Gastroesophageal sphincter (tissue), 4 donors: ENCODE measurements at regions not wholly inside any gene's neighbourhood (a gene's known extent, or its start where the extent isn't known, plus 50 kb on each side); places are given as distances from the start of the nearest gene placed in this dataset.

Experiments used
- ATAC-seq: fragments of 150-250 bp; one replicate; pipeline ENCODE4 v1.9.1; 2016; ENCODE audit warnings: mild to moderate bottlenecking, moderate library complexity
- H3K27ac ChIP-seq, 4 donors: fragments of 200-600 bp; sonication (generic) in 3 of 4; 1 replicate in 3 of 4; 2 replicates in 1 of 4; pipeline ENCODE4 v1.5.1; 2016 to 2019
- H3K27me3 ChIP-seq: fragments of 200-600 bp; sonication (generic); one replicate; pipeline ENCODE4 v1.5.1; 2019
- H3K36me3 ChIP-seq, 2 donors: fragments of 200-600 bp; sonication (generic); one replicate each; pipeline ENCODE4 v1.5.1; 2019; ENCODE audit warnings: control low read depth in 1 of 2
- H3K4me1 ChIP-seq, 3 donors: fragments of 200-600 bp; sonication (generic); 1 replicate in 2 of 3; 2 replicates in 1 of 3; pipeline ENCODE4 v1.5.1; 2016 to 2019; ENCODE audit warnings: control low read depth in 2 of 3
- H3K4me3 ChIP-seq, 2 donors: fragments of 200-600 bp; sonication (generic); one replicate each; pipeline ENCODE4 v1.5.1; 2019; ENCODE audit warnings: mild to moderate bottlenecking in 1 of 2, moderate library complexity in 1 of 2
- H3K9me3 ChIP-seq, 3 donors: fragments of 200-600 bp; sonication (generic); one replicate each; pipeline ENCODE4 v1.5.1; 2017 to 2019; ENCODE audit warnings: control low read depth in 2 of 3
- EP300 ChIP-seq: sonication (generic); formaldehyde crosslinking; IDR thresholded peaks from one replicate; pipeline ENCODE4 v1.6.1; 2017; ENCODE audit warnings: antibody characterized with exemption, mild to moderate bottlenecking
- POLR2A ChIP-seq, 2 donors: fragments of 450-650 bp; IDR thresholded peaks; one replicate each; pipeline ENCODE4 v1.6.1; 2017; ENCODE audit warnings: antibody characterized with exemption in 2 of 2, mild to moderate bottlenecking in 2 of 2, moderate library complexity in 1 of 2
- POLR2AphosphoS5 ChIP-seq: sonication (generic); formaldehyde crosslinking; IDR thresholded peaks from one replicate; pipeline ENCODE4 v1.6.1; 2017; ENCODE audit warnings: antibody characterized with exemption
- WGBS, 2 donors: methylation state at CpG; one replicate each; pipeline ENCODE4 v1.1.5; 2018; ENCODE audit warnings: low coverage in 1 of 2; 5-methylcytosine and 5-hydroxymethylcytosine counted together
- TF ChIP-seq, protein P1 (sequence below), 4 experiments: fragments of 200-600 bp in 2 of 4; fragments of 450-650 bp in 2 of 4; sonication (generic) in 1 of 4; IDR thresholded peaks; one replicate each; pipeline ENCODE4 v1.5.1; 2017 to 2019; ENCODE audit warnings: antibody characterized with exemption in 4 of 4, mild to moderate bottlenecking in 2 of 4, moderate library complexity in 2 of 4

DNA sequence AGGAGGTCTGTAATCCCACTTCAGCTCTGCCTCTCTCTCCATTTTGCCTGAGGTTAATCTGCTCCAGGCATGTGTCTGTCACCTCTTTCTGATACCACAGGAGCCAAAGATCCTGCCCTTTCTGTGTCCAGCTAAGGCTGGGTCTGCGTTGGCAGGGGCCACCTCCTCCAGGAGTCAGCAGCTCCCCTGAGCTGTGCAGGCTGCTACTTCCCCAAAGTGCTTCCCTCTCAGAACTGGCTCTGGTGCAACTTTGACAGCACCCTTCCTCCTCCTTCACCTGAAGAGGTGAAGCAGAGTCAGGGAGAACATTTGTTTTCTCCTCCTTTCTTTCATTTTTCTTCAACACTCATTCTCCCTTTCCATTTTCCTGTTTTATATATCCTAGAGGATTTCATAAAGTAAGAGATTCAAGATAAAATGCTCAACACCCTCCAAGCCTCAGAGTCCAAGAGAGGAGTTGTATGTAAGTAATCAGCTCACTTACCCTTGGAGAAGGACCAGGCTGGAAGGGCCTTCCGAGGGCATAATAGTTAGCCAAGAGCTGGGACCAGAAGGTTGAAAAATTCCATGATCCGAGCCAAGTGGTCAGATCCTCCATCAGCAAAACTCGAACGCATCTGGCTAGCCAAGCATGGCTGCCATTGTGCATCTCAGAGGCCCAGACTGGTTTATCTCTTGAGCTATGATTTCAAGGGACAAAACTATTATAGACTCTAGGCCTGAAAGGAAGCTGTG lies 257.3 kb downstream of the PTEN start:
- Histone ChIP-seq H3K27me3 (no peaks in the 10 kb centered on the region), H3K4me1 (no peaks in the 10 kb centered on the region), H3K4me3 (no peak overlapping the region), H3K9me3 (no peaks in the 10 kb centered on the region), H3K27ac (no peak overlapping the region), H3K36me3 (no peaks in the 10 kb centered on the region)
- 40 to 81% methylated on average over 1 to 5 of the region's 5 CpGs for WGBS, 2 donors
- TF ChIP-seq EP300: no peak
- TF ChIP-seq POLR2A (IDR thresholded peaks at IDR 0.05): no peak
- ATAC-seq: no peak

DNA sequence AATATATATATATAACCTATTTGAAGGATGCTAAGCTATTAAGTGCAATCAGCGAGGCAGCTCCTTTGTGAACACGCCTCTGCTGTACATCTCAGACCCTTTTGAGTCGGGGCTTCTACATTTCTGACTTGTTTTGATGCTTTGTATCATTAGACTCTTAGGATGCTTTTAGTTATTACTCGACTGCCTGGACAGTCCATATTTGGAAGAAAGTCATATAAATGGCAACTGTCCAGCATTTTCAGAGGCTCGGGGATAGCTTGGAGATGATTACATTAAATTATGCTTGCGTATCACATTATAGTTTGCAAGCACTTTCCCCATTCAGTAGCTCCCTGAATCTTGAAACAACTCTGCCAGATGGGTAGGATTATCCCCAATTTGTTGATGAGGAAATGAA lies 257.9 kb downstream of the PTEN start:
- Histone ChIP-seq H3K9me3 (no peaks in the 10 kb centered on the region), H3K4me3 (no peak overlapping the region), H3K4me1 (no peaks in the 10 kb centered on the region), H3K27me3 (no peaks in the 10 kb centered on the region), H3K27ac (no peak overlapping the region), H3K36me3 (no peaks in the 10 kb centered on the region)
- 93% methylated on average over 6 of the region's 6 CpGs; no CpG with 5 or more reads in 1 of the 2 donors for WGBS, 2 donors
- no peak for ATAC-seq
- TF ChIP-seq POLR2AphosphoS5: no peak
- TF ChIP-seq POLR2A (IDR thresholded peaks at IDR 0.05): no peak
- TF ChIP-seq, protein P1, sequence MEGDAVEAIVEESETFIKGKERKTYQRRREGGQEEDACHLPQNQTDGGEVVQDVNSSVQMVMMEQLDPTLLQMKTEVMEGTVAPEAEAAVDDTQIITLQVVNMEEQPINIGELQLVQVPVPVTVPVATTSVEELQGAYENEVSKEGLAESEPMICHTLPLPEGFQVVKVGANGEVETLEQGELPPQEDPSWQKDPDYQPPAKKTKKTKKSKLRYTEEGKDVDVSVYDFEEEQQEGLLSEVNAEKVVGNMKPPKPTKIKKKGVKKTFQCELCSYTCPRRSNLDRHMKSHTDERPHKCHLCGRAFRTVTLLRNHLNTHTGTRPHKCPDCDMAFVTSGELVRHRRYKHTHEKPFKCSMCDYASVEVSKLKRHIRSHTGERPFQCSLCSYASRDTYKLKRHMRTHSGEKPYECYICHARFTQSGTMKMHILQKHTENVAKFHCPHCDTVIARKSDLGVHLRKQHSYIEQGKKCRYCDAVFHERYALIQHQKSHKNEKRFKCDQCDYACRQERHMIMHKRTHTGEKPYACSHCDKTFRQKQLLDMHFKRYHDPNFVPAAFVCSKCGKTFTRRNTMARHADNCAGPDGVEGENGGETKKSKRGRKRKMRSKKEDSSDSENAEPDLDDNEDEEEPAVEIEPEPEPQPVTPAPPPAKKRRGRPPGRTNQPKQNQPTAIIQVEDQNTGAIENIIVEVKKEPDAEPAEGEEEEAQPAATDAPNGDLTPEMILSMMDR (IDR thresholded peaks at IDR 0.05): no peak
- no peak for TF ChIP-seq EP300

GRCh38 chr10:88122145-88122544 lies 258.7 kb downstream of the PTEN start:
- TF ChIP-seq, protein P1 (IDR thresholded peaks at IDR 0.05): no peak
- TF ChIP-seq POLR2AphosphoS5: no peak
- TF ChIP-seq POLR2A (IDR thresholded peaks at IDR 0.05): no peak
- no peak for TF ChIP-seq EP300
- Histone ChIP-seq H3K4me3 (no peak overlapping the region), H3K27me3 (no peaks in the 10 kb centered on the region), H3K36me3 (no peaks in the 10 kb centered on the region), H3K4me1 (no peaks in the 10 kb centered on the region), H3K27ac (no peak overlapping the region), H3K9me3 (no peaks in the 10 kb centered on the region)
- 83 to 92% methylated on average over 1 to 5 of the region's 7 CpGs for WGBS, 2 donors
- no peak for ATAC-seq

GRCh38 chr10:88122576-88122975 lies 259.2 kb downstream of the PTEN start:
- TF ChIP-seq, protein P1 (IDR thresholded peaks at IDR 0.05): no peak
- TF ChIP-seq POLR2AphosphoS5 (no peak), EP300 (no peak)
- Histone ChIP-seq H3K4me1 (no peaks in the 10 kb centered on the region), H3K4me3 (no peak overlapping the region), H3K27me3 (no peaks in the 10 kb centered on the region), H3K27ac (no peak overlapping the region), H3K9me3 (no peaks in the 10 kb centered on the region), H3K36me3 (no peaks in the 10 kb centered on the region)
- no peak for ATAC-seq
- WGBS, 2 donors: 79 to 96% methylated on average over 4 of the region's 4 CpGs

- Histone ChIP-seq H3K27ac (no peak overlapping the region), H3K27me3 (no peaks in the 10 kb centered on the region), H3K4me1 (no peaks in the 10 kb centered on the region), H3K36me3 (no peaks in the 10 kb centered on the region), H3K4me3 (no peak overlapping the region), H3K9me3 (no peaks in the 10 kb centered on the region)
- no peak for ATAC-seq
- TF ChIP-seq POLR2AphosphoS5 (no peak), POLR2A (IDR thresholded peaks at IDR 0.05) (no peak)
- TF ChIP-seq, protein P1 (IDR thresholded peaks at IDR 0.05): no peak
- 100% methylated on average over 1 of the region's 1 CpG; no CpG with 5 or more reads in 1 of the 2 donors for WGBS, 2 donors
These were observed 262.3 kb downstream of the PTEN start for GRCh38 chr10:88125766-88126165.
